GM21825 (cell line): ENCODE measurements at regions not wholly inside any gene's neighbourhood (a gene's known extent, or its start where the extent isn't known, plus 50 kb on each side); places are given as distances from the start of the nearest gene placed in this dataset.

Experiments used
- ATAC-seq: cut with Tn5 transposase; IDR thresholded peaks from one replicate; pipeline ENCODE4 v1.9.1; 2021; ENCODE audit warnings: mild to moderate bottlenecking, moderate library complexity; ENCODE audit not compliant: unreplicated experiment

- ATAC-seq, result no peak
These were observed 300.5 kb downstream of the SPRY2 start for GRCh38 chr13:80040196-80040980.

GRCh38 chr13:80039000-80039399 is 301.9 kb downstream of the SPRY2 start:
- peak; percentile 70 for ATAC-seq

GRCh38 chr13:80038371-80038770 is 302.6 kb downstream of the SPRY2 start:
- no peak for ATAC-seq

GRCh38 chr13:80037505-80037888 is 303.4 kb downstream of the SPRY2 start:
- peak; percentile 52 for ATAC-seq

- ATAC-seq, result peak; percentile 46
These were observed 304.0 kb downstream of the SPRY2 start for GRCh38 chr13:80036845-80037504.

GRCh38 chr13:80035096-80035495 is 305.8 kb downstream of the SPRY2 start:
- no peak for ATAC-seq

- ATAC-seq, result no peak
These were observed 307.0 kb downstream of the SPRY2 start for GRCh38 chr13:80033951-80034350.

GRCh38 chr13:80033286-80033685 is 307.6 kb downstream of the SPRY2 start:
- no peak for ATAC-seq

- peak; percentile 68 for ATAC-seq
These were observed 310.4 kb downstream of the SPRY2 start for GRCh38 chr13:80030491-80030890.

GRCh38 chr13:80029170-80029569 is 311.8 kb downstream of the SPRY2 start:
- no peak for ATAC-seq

- ATAC-seq, result no peak
These were observed 318.8 kb downstream of the SPRY2 start for GRCh38 chr13:80022146-80022545.

- no peak for ATAC-seq
These were observed 328.7 kb downstream of the SPRY2 start for GRCh38 chr13:80012251-80012650.

- no peak for ATAC-seq
These were observed 329.3 kb downstream of the SPRY2 start for GRCh38 chr13:80011448-80012212.

- ATAC-seq, result no peak
These were observed 330.1 kb downstream of the SPRY2 start for GRCh38 chr13:80010846-80011245.

- no peak for ATAC-seq
These were observed 330.6 kb downstream of the SPRY2 start for GRCh38 chr13:80010286-80010831.

- no peak for ATAC-seq
These were observed 331.2 kb downstream of the SPRY2 start for GRCh38 chr13:80009760-80010159.

GRCh38 chr13:80006940-80007339 is 334.0 kb downstream of the SPRY2 start:
- no peak for ATAC-seq

GRCh38 chr13:80001510-80001842 is 339.4 kb downstream of the SPRY2 start:
- no peak for ATAC-seq

- ATAC-seq, result no peak
These were observed 340.0 kb downstream of the SPRY2 start for GRCh38 chr13:80000684-80001509.

- no peak for ATAC-seq
These were observed 341.3 kb downstream of the SPRY2 start for GRCh38 chr13:79999601-80000000.
